HG03039 (cell line): ENCODE measurements at regions not wholly inside any gene's neighbourhood (a gene's known extent, or its start where the extent isn't known, plus 50 kb on each side); places are given as distances from the start of the nearest gene placed in this dataset.
"Not testable (repeated sequence)": the region's sequence is repeated elsewhere in the genome, so short reads cannot be mapped to it uniquely, and the experiment has no call there.

Experiments used
- ATAC-seq: cut with Tn5 transposase; IDR thresholded peaks from one replicate; pipeline ENCODE4 v1.9.1; 2021; ENCODE audit warnings: mild to moderate bottlenecking, moderate library complexity; ENCODE audit not compliant: unreplicated experiment

DNA sequence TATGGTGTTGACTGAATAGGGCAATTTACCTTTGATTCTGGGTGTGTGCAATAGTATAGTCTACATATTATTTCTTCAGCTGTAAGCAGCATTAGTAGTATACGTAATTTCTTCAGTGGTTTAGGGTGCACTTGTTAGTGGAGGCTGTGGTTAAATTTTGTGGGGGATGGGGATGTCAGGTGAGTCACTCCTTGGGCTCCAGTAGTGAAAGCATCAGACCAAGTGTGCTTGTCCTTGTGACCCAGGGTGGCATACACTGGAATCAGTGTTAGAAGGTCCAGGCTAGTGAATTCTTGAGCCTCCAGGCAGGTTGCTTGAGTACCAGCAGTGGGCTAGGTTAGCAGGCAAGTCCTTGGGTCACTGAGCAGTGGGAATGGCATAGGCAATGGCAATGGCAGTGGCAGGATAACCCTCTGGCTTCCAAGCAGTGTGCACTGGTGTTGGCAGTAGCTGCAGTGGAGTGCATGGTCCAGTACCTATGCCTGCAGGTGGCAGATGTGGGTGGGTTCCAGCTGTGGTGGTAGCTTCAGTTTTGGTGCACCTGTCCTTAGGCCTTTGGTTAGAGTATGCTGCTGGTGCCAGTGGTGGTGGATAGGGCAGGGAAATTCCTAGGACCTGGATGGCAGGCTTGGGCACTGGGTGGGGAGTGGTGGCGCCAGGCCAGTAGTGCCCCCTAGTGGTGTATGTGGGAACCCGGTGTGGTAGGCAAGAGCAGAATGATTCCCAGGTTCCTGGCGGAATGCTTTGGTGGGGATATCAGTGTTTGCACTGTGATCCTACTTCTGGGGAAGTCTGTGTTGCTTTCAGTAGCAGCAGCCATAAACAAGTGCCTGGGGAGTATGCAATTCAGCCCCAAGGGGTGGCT is 531.0 kb downstream of the SMARCA1 start:
- ATAC-seq, result no peak

DNA sequence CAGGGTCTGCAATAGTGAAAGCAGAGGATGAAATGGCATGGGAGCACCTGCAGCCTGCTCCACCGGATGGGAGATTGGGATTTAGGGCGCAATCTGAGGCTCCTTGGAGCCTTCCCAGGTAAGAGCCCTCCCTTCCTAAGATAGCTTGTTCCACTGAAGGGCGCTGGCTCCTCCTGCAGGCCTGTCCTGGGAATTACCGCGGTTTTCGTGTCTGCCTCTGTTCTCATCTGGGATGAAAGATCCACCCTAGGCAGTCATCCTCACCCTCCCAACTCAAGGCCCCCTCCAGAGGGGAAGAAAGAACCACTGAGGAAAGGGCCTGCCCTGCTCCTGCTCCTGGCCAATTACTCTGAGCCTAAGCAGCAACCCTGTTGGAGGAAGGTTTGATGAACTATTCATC is 547.5 kb downstream of the SMARCA1 start:
- no peak for ATAC-seq

- no peak for ATAC-seq
Observed at GRCh38 chrX:128973033-128973432, 550.3 kb downstream of the SMARCA1 start.

GRCh38 chrX:128961290-128961689 is 562.0 kb downstream of the SMARCA1 start:
- ATAC-seq, result no peak

GRCh38 chrX:128954697-128955096 is 568.6 kb downstream of the SMARCA1 start:
- not testable (repeated sequence) for ATAC-seq

- no peak for ATAC-seq
Observed at GRCh38 chrX:128931071-128931470, 592.2 kb downstream of the SMARCA1 start.

GRCh38 chrX:128929271-128930057 is 593.8 kb downstream of the SMARCA1 start:
- no peak for ATAC-seq

DNA sequence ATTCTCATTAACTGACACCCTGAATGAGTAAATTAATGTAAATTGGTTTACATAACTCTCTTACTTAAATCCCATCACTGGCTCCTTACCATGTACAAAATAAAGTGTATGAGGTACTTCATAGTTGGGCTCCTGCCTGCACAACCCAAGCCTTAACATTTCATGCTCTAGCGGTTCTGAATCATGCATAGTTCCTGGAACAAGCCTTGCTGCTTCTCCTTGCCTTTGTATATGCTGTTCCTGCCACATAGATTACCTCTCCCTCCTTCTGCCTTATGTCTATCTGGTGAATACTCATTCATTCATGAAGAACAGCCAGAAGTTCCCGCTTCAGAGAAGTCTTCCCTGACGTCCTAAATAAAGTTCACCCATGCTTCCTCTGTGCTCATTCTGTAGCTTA is 594.7 kb downstream of the SMARCA1 start:
- no peak for ATAC-seq

- ATAC-seq, result no peak
Observed at GRCh38 chrX:128927363-128927762, 595.9 kb downstream of the SMARCA1 start.

DNA sequence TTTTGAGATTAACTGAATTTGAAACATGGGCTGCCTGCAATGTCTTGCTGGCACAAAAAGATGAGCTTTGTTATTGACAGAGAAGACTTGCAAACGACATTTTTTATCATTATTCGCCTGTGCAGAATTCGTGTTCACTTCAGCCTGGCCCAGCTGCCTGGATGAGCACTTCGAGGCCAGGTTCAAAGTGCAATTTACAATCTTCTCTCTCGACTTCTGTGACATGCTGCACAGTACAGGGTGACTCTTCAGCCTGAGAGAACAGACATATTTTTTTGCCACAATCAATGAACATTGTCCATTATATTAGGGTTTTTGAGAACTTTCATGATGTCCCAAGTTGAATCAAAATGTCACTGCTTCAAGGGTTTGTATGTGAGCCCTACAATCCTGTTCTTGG is 616.5 kb downstream of the SMARCA1 start:
- ATAC-seq, result no peak

DNA sequence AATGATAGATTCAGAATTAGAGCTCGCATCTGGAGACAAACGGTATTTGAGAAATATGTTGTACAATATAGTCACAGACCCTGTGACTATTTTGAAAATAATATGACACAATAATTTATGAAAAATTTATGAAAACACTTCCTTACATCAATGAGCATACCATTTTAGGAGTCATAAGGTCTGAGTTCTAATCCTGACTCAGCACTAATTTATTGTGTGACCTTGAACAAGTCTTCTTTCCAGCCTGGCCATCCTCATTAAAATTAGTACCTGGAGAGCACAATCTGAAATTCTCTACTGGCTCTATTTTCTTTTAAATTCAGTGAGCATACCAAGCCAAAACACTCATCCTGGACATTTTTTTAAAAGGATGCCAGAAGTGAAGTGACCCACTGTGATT is 622.3 kb downstream of the SMARCA1 start:
- no peak for ATAC-seq

DNA sequence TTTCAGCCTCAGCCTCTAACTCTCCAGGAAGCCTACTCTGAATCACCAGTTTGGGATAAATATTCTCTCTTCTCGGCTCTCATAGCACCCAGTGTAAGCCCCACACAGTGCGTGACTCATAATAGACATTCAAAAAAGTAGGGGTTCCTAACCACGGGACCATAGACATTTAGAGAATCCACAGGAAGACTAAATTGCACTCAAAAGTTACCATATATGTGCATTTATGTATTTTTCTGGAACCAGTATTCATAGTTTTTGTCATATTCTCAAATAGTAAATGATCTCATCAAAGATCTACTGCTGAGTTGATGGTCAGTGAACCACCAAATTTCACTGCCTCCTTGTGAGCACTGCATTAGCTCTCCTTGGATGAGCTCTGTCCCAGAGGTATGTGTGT is 625.7 kb downstream of the SMARCA1 start:
- no peak for ATAC-seq

DNA sequence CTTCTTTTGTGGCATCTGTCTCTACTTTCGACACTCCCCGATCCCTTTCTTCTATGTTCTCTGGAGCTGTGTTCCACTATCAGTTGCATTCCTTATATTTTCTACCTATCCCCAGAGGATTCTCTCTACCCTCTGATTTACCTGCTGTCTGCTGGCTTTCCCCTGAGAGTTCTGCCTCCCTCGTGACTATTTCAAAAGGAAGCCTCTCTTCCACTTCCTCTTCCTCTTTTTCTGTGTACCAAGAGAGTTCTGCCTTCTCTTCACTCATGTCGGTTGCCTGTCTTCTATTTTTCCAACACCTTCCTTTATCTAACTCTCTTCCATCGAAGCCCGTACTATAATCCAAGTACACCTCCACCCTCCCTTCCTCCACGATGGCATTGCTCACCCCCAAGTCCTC is 631.7 kb downstream of the SMARCA1 start:
- no peak for ATAC-seq

DNA sequence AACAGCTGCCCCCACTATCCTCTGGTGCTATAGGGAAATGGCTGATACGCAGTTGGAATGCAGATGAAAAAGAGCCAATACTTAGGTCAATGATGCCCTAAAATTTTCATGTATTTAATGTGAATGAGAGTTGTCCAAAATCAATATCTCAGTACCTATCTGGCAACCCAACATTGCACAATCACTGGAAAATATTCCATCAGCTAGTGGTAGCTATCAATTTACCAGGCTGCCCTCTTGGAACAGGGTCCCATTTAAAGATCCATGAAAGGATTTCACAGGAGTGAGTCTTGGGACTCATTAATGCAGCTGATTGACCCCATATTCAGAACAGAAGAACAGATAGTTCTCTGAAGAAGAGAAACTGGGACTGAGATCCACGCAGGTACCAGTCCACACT is 638.9 kb downstream of the SMARCA1 start:
- ATAC-seq, result no peak

DNA sequence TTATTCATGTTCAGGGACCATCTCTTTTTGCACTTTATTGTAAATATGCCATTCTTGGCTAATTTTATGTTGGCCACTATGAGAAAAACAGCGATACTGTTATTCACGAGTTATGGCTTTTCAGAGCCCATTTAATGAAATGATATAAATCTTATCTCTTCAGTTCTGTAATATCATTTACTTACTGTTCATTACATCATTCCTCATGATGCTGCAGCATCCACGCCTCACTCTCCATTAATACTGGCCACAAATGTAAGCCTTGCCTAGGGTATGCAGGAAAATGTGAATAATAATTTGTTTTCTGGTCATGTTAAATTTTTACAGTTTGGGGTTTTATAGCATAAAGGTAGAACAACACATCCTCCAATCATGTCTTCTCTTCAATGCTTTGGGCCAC is 639.6 kb downstream of the SMARCA1 start:
- no peak for ATAC-seq

GRCh38 chrX:128870361-128870760 is 652.9 kb downstream of the SMARCA1 start:
- no peak for ATAC-seq

GRCh38 chrX:128862557-128862956 is 660.7 kb downstream of the SMARCA1 start:
- no peak for ATAC-seq

DNA sequence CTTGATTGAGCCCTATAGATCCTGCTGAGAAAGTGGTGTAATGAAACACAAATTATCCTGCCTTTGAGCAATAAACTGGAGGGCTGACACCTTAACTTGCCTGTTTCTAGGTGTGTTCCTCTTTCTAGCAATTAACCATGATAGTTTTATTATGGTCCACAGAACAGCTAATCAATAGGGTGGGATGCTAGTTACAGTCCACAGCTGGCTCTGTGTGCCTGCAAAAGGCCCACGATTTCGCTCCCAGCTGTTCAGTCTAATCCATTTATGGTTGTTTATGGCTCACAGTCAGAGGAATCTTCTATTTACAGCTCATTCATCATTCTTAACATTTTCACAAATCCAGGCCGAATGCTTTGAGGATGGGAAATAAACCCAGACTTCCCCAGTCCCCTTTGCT is 674.9 kb downstream of the SMARCA1 start:
- no peak for ATAC-seq

DNA sequence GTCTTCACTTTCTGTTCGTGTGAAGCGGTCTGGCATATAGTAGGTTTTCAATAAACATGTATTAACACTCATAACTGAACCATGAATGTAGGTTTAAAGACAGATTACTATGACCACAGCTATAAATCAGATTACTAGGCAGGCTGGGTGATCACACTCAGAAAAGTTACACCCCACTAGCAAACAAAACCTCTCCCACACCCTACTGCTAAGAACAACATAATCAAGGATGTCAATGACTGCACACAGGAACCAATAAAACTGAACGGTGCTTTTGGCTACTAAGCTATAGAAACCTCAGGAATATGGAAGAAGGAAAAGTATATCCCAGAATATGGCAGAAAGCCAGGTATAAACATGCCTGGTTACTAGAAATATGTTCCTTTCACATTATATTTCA is 676.9 kb downstream of the SMARCA1 start:
- no peak for ATAC-seq

GRCh38 chrX:128818690-128819089 is 704.6 kb downstream of the SMARCA1 start:
- ATAC-seq, result no peak

GRCh38 chrX:128816919-128817318 is 706.4 kb downstream of the SMARCA1 start:
- ATAC-seq, result no peak

DNA sequence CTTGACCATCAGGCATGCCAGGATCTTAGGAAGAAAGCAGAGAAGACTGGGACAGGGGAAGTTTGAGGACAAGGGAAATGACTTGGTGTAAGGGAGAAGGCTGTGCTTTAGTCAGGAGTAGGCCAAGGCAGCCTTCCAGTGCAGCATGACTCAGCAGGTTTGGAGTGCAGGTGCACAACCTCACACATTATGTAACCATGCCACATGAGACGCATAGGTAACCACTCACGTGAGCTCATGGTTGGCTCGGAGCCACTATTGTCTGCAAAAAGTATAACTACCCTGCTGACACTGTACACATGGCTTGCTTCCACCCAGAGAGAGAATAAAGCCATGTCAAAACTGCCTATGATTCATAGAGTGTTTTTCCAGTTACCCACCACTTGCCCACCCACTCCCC is 715.9 kb downstream of the SMARCA1 start:
- ATAC-seq, result no peak
